Suprapubic skin (tissue), 4 donors: ENCODE measurements at regions not wholly inside any gene's neighbourhood (a gene's known extent, or its start where the extent isn't known, plus 50 kb on each side); places are given as distances from the start of the nearest gene placed in this dataset.

Experiments used
- DNase-seq, 2 donors: peaks; one replicate each; pipeline ENCODE4 v3.0.0-alpha.2; 2019; ENCODE audit warnings: low spot score in 2 of 2
- H3K27ac ChIP-seq: fragments of 200-600 bp; sonication (generic); one replicate; pipeline ENCODE4 v1.5.1; 2019
- H3K27me3 ChIP-seq: fragments of 200-600 bp; sonication (generic); one replicate; pipeline ENCODE4 v1.5.1; 2019
- H3K36me3 ChIP-seq: fragments of 200-600 bp; sonication (generic); one replicate; pipeline ENCODE4 v1.5.1; 2019
- H3K4me1 ChIP-seq: fragments of 200-600 bp; sonication (generic); one replicate; pipeline ENCODE4 v1.5.1; 2019
- H3K4me3 ChIP-seq: fragments of 200-600 bp; sonication (generic); one replicate; pipeline ENCODE4 v1.5.1; 2019; ENCODE audit warnings: mild to moderate bottlenecking
- H3K9me3 ChIP-seq: fragments of 200-600 bp; sonication (generic); one replicate; pipeline ENCODE4 v1.5.1; 2019
- EP300 ChIP-seq: sonication (generic); formaldehyde crosslinking; IDR thresholded peaks from one replicate; pipeline ENCODE4 v1.6.1; 2017; ENCODE audit warnings: antibody characterized with exemption
- POLR2A ChIP-seq, 2 donors: fragments of 450-650 bp; IDR thresholded peaks; one replicate each; pipeline ENCODE4 v1.6.1; 2017; ENCODE audit warnings: antibody characterized with exemption in 2 of 2, mild to moderate bottlenecking in 2 of 2, moderate library complexity in 2 of 2
- POLR2AphosphoS5 ChIP-seq, 3 donors: sonication (generic); formaldehyde crosslinking; IDR thresholded peaks; one replicate each; pipeline ENCODE4 v1.6.1; 2017; ENCODE audit warnings: antibody characterized with exemption in 3 of 3
- WGBS: methylation state at CpG from one replicate; pipeline ENCODE4 v1.1.5; 2018; 5-methylcytosine and 5-hydroxymethylcytosine counted together
- TF ChIP-seq, protein P1 (sequence below), 2 donors: fragments of 200-600 bp in 1 of 2; fragments of 450-650 bp in 1 of 2; sonication (generic) in 1 of 2; IDR thresholded peaks; one replicate each; pipeline ENCODE4 v1.5.1; 2016 to 2019; ENCODE audit warnings: antibody characterized with exemption in 2 of 2, mild to moderate bottlenecking in 1 of 2, moderate library complexity in 1 of 2

GRCh38 chr19:56988299-56988698 is 131.5 kb upstream of the USP29 start:
- Histone ChIP-seq H3K27me3 (no peaks in the 10 kb centered on the region), H3K9me3 (peaks cover 27% of the 10 kb centered on the region), H3K36me3 (no peaks in the 10 kb centered on the region), H3K4me1 (no peaks in the 10 kb centered on the region), H3K4me3 (no peak overlapping the region), H3K27ac (no peak overlapping the region)
- TF ChIP-seq POLR2AphosphoS5 (IDR thresholded peaks at IDR 0.05) (no peak), POLR2A (IDR thresholded peaks at IDR 0.05) (no peak), EP300 (no peak)
- TF ChIP-seq, protein P1, sequence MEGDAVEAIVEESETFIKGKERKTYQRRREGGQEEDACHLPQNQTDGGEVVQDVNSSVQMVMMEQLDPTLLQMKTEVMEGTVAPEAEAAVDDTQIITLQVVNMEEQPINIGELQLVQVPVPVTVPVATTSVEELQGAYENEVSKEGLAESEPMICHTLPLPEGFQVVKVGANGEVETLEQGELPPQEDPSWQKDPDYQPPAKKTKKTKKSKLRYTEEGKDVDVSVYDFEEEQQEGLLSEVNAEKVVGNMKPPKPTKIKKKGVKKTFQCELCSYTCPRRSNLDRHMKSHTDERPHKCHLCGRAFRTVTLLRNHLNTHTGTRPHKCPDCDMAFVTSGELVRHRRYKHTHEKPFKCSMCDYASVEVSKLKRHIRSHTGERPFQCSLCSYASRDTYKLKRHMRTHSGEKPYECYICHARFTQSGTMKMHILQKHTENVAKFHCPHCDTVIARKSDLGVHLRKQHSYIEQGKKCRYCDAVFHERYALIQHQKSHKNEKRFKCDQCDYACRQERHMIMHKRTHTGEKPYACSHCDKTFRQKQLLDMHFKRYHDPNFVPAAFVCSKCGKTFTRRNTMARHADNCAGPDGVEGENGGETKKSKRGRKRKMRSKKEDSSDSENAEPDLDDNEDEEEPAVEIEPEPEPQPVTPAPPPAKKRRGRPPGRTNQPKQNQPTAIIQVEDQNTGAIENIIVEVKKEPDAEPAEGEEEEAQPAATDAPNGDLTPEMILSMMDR (IDR thresholded peaks at IDR 0.05) = no peak
- 34% methylated on average over 5 of the region's 5 CpGs for WGBS
- no peak for DNase-seq

- no peak overlapping the region for H3K27ac ChIP-seq
- no peaks in the 10 kb centered on the region for H3K36me3 ChIP-seq
- H3K27me3 ChIP-seq = no peaks in the 10 kb centered on the region
- 85% methylated on average over 7 of the region's 7 CpGs for WGBS
- no peaks in the 10 kb centered on the region for H3K4me1 ChIP-seq
- no peak overlapping the region for H3K4me3 ChIP-seq
- TF ChIP-seq, protein P1 (IDR thresholded peaks at IDR 0.05) = no peak
- no peak for TF ChIP-seq EP300
- TF ChIP-seq POLR2AphosphoS5 (IDR thresholded peaks at IDR 0.05) = no peak
- no peak for TF ChIP-seq POLR2A (IDR thresholded peaks at IDR 0.05)
- H3K9me3 ChIP-seq = peaks cover 12% of the 10 kb centered on the region
- no peak for DNase-seq
These were observed 127.9 kb upstream of the USP29 start for GRCh38 chr19:56991912-56992311.

GRCh38 chr19:56993851-56994250 is 125.9 kb upstream of the USP29 start:
- H3K9me3 ChIP-seq = peaks cover 8% of the 10 kb centered on the region

GRCh38 chr19:56994251-56995017 is 125.4 kb upstream of the USP29 start:
- H3K4me1 ChIP-seq = no peaks in the 10 kb centered on the region
- WGBS = 88% methylated on average over 20 of the region's 23 CpGs
- no peak overlapping the region for H3K27ac ChIP-seq
- peaks cover 8% of the 10 kb centered on the region for H3K9me3 ChIP-seq
- no peak for TF ChIP-seq POLR2AphosphoS5 (IDR thresholded peaks at IDR 0.05)
- TF ChIP-seq, protein P1 (IDR thresholded peaks at IDR 0.05) = no peak
- no peak for TF ChIP-seq POLR2A (IDR thresholded peaks at IDR 0.05)
- no peak for TF ChIP-seq EP300
- no peak for DNase-seq
- H3K4me3 ChIP-seq = no peak overlapping the region
- H3K27me3 ChIP-seq = no peaks in the 10 kb centered on the region
- H3K36me3 ChIP-seq = no peaks in the 10 kb centered on the region

More at GRCh38 chr19:56993851-56994250, 125.9 kb upstream of the USP29 start:
- no peaks in the 10 kb centered on the region for H3K27me3 ChIP-seq
- H3K4me1 ChIP-seq = no peaks in the 10 kb centered on the region
- H3K4me3 ChIP-seq = no peak overlapping the region
- no peak for DNase-seq
- TF ChIP-seq EP300 (no peak), POLR2AphosphoS5 (IDR thresholded peaks at IDR 0.05) (no peak), POLR2A (IDR thresholded peaks at IDR 0.05) (no peak)
- TF ChIP-seq, protein P1 (IDR thresholded peaks at IDR 0.05) = no peak
- no peak overlapping the region for H3K27ac ChIP-seq
- WGBS = 84% methylated on average over 8 of the region's 8 CpGs
- H3K36me3 ChIP-seq = no peaks in the 10 kb centered on the region

DNA sequence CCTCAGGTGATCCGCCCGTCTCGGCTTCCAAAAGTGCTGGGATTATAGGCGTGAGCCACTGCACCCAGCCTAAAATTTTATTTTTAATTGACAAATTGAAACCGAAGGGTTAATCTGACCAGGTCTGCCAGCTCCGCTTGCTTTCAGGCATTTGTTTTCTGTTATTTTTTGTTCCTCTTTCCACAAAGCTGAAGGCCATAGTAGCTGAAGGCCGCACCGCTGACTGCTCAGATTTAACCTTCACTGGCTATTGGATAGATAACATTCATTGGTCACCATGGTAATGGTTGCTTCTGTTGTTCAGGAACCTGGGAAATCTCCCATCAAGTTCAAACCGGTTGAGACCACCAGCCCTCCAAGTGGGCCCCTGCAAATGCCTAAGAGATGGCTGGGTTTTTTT is 124.5 kb upstream of the USP29 start:
- H3K9me3 ChIP-seq = peaks cover 3% of the 10 kb centered on the region
- TF ChIP-seq, protein P1 (IDR thresholded peaks at IDR 0.05) = no peak
- TF ChIP-seq EP300 (no peak), POLR2A (IDR thresholded peaks at IDR 0.05) (no peak), POLR2AphosphoS5 (IDR thresholded peaks at IDR 0.05) (no peak)

More for the DNA sequence above, 124.5 kb upstream of the USP29 start:
- no peaks in the 10 kb centered on the region for H3K27me3 ChIP-seq
- no peaks in the 10 kb centered on the region for H3K4me1 ChIP-seq
- H3K36me3 ChIP-seq = no peaks in the 10 kb centered on the region
- 71% methylated on average over 9 of the region's 9 CpGs for WGBS
- H3K27ac ChIP-seq = no peak overlapping the region
- no peak for DNase-seq
- H3K4me3 ChIP-seq = no peak overlapping the region
